ENCODE measurements at regions not wholly inside any gene's neighbourhood (a gene's known extent, or its start where the extent isn't known, plus 50 kb on each side); places are given as distances from the start of the nearest gene placed in this dataset.

- TF ChIP-seq CTCF (IDR thresholded peaks at IDR 0.05; ENCODE audit: borderline replicate concordance, extremely low read depth, low read length, poor library complexity, severe bottlenecking) (no peak), EZH2 (IDR thresholded peaks at IDR 0.05; ENCODE audit: borderline replicate concordance, low read depth, low read length, severe bottlenecking) (no peak)
Measured at GRCh38 chr1:184237588-184237987, 149.2 kb upstream of the C1orf21 start.
